ENCODE measurements at regions not wholly inside any gene's neighbourhood (a gene's known extent, or its start where the extent isn't known, plus 50 kb on each side); places are given as distances from the start of the nearest gene placed in this dataset.

DNA sequence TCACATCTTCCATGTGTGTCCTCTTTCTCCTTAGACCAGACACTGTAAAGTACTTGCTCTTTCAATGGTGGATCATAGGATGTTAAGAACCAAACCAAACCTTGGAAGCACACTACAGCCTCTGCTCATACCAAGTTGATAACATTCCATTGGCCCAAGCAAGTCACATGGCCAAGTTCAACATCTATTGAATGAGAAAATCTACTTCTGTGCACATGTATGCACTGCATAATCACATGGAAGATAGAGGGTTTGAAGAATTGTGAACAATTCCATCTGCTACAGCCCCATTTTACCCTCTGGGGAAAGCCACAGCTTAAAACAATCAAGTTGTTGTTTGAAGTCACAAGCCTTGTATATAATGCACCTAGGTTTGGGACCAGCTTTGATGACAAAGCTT lies 68.2 kb downstream of the MFAP3 start:
- ATAC-seq (no peak), DNase-seq (no peak)
- H3K27me3 Mint-ChIP-seq (ENCODE audit: low read depth) = peaks cover 11% of the 10 kb centered on the region
- no peaks in the 10 kb centered on the region for H3K9me3 Mint-ChIP-seq (ENCODE audit: insufficient read depth)
- ChIA-PET POLR2A (no interaction called here), CTCF (no interaction called here)
- no peak overlapping the region for H3K4me3 Mint-ChIP-seq
- H3K27ac Mint-ChIP-seq = no peak overlapping the region
- H3K4me1 Mint-ChIP-seq (ENCODE audit: low read depth) = peaks cover 5% of the 10 kb centered on the region
- no peaks in the 10 kb centered on the region for H3K36me3 Mint-ChIP-seq (ENCODE audit: low read depth)

DNA sequence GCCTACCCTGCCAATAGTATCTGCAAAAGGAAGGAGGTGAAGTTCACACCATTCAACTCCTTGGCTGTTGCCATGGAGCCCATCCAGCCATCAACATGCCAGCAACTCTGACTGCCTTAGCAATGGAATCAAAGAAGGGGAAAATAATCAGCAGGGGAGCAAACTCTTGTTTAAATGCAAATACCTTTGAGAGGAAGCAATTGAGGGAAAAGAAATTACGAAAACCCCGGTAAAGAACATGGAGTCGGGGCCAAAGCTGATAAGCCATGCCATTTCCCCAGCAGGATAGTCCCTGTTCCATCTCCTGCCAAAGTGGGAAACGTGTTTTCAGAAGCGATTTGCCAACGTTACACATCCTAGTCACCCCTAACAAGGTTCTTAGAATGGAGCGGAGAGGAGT lies 69.0 kb downstream of the MFAP3 start:
- no peak overlapping the region for H3K27ac Mint-ChIP-seq
- H3K36me3 Mint-ChIP-seq (ENCODE audit: low read depth) = no peaks in the 10 kb centered on the region
- no peak overlapping the region for H3K4me3 Mint-ChIP-seq
- ChIA-PET CTCF (no interaction called here), POLR2A (no interaction called here)
- ATAC-seq (no peak), DNase-seq (no peak)
- peaks cover 11% of the 10 kb centered on the region for H3K27me3 Mint-ChIP-seq (ENCODE audit: low read depth)
- no peaks in the 10 kb centered on the region for H3K9me3 Mint-ChIP-seq (ENCODE audit: insufficient read depth)
- H3K4me1 Mint-ChIP-seq (ENCODE audit: low read depth) = peaks cover 5% of the 10 kb centered on the region

DNA sequence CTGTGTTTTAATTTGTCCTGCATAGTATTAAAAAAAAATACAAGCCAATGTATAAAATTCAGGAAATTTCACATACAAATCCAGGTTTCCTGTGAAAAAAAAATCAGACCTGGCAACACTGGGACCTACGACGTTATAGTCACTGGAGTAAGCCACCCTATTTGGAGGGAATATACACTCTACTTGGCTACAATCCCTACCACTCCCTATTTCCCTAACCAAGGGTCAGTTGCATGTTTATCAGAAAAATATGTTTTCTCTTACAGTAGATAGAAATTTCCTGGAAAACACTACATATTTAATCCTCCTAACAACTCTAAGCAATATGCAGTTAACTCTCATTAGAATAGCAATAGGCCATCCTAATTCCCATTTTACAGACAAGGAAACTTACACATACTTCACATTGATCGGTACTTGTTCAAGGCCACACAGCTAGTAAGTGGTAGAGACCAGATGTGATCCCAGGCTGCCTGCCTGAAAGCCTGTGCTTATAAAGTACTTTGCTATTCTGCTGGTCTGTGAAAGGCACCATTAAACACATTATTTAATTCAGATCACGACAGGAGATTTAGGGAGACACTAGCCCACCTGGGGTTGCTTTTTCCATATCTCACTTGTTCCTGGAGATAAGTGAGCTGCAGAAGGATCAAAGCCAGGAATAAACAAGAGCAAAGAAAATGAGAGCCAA lies 70.8 kb downstream of the MFAP3 start:
- no peak overlapping the region for H3K4me3 Mint-ChIP-seq
- no peak for DNase-seq
- H3K36me3 Mint-ChIP-seq (ENCODE audit: low read depth) = no peaks in the 10 kb centered on the region
- POLR2A ChIA-PET = no interaction called here
- peaks cover 11% of the 10 kb centered on the region for H3K27me3 Mint-ChIP-seq (ENCODE audit: low read depth)
- CTCF ChIA-PET = interaction anchor here (1.6 kb wide), 2 partner anchors 37 to 71 kb away, joined by 6 to 8 read pairs; no protein-coding TSS in a partner anchor
- no peak for ATAC-seq
- H3K27ac Mint-ChIP-seq = no peak overlapping the region
- H3K4me1 Mint-ChIP-seq (ENCODE audit: low read depth) = peaks cover 5% of the 10 kb centered on the region
- H3K9me3 Mint-ChIP-seq (ENCODE audit: insufficient read depth) = no peaks in the 10 kb centered on the region

DNA sequence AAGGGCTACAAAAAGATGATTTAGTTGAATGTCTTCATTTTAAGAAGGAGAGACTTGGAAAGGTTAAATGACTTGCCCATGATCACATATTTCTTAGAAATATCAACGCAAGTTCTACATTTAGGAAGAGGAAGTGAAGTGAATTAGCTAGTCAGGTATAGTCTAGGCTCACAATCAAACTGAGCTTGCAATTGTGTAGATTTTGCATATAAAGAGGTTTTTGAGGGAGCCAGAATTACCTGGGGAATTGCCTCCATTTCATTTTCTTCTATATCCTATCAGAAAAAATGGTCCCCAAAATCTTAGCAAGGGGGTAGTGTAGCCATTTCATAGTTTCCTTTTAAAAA lies 71.3 kb downstream of the MFAP3 start:
- Mint-ChIP-seq H3K36me3 (ENCODE audit: low read depth) (no peaks in the 10 kb centered on the region), H3K4me1 (ENCODE audit: low read depth) (peaks cover 5% of the 10 kb centered on the region), H3K4me3 (no peak overlapping the region), H3K9me3 (ENCODE audit: insufficient read depth) (no peaks in the 10 kb centered on the region), H3K27me3 (ENCODE audit: low read depth) (peaks cover 11% of the 10 kb centered on the region), H3K27ac (no peak overlapping the region)
- CTCF ChIA-PET = interaction anchor here (1.6 kb wide), 1 partner anchor 70 kb away, joined by 6 read pairs; no protein-coding TSS in a partner anchor
- POLR2A ChIA-PET = no interaction called here
- ATAC-seq (no peak), DNase-seq (no peak)

DNA sequence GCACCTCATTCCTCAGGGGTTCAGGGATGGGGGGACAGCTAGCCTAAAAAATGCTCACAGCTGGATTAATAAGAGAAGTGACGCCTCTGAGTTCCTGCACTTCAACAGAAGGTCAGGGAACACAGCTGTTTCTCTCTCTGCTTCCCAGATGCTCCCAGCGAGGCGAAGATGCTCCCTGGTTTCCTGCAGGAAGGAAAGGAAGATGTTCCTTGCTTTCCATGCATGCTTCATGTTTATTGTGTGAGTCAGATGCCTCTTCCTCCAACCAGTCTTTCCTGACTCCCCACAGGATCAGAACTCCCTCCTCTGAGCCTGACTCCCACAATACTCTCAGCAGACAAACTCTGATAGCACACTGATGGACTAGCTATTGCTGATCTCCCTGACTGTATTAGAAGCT lies 71.9 kb downstream of the MFAP3 start:
- ChIA-PET CTCF (no interaction called here), POLR2A (no interaction called here)
- ATAC-seq = no peak
- no peak for DNase-seq
- no peaks in the 10 kb centered on the region for H3K9me3 Mint-ChIP-seq (ENCODE audit: insufficient read depth)
- H3K27me3 Mint-ChIP-seq (ENCODE audit: low read depth) = peaks cover 10% of the 10 kb centered on the region
- H3K36me3 Mint-ChIP-seq (ENCODE audit: low read depth) = no peaks in the 10 kb centered on the region
- no peak overlapping the region for H3K27ac Mint-ChIP-seq
- H3K4me3 Mint-ChIP-seq = no peak overlapping the region
- H3K4me1 Mint-ChIP-seq (ENCODE audit: low read depth) = peaks cover 5% of the 10 kb centered on the region

DNA sequence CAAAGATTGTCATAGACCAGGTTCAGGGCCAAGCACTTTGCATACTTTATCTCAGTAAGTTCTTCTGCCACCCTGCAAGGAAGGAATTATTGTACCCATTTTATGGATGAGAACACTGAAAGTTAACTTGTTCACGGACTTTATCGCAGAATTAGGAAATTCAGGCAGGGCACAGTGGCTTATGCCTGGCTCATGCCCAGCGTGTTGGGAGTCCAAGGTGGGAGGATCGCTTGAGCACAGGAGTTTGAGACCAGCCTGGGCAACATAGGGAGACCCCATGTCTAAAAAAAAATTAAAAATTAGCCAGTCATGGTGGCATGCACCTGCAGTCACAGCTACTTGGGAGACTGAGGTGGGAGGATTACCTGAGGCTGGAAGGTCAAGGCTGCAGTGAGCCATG lies 72.4 kb downstream of the MFAP3 start:
- ChIA-PET CTCF (interaction anchor here (1.3 kb wide), 1 partner anchor 39 kb away, joined by 3 read pairs; no protein-coding TSS in a partner anchor), POLR2A (no interaction called here)
- DNase-seq = no peak
- Mint-ChIP-seq H3K4me1 (ENCODE audit: low read depth) (peaks cover 5% of the 10 kb centered on the region), H3K27me3 (ENCODE audit: low read depth) (peaks cover 10% of the 10 kb centered on the region), H3K9me3 (ENCODE audit: insufficient read depth) (no peaks in the 10 kb centered on the region), H3K4me3 (no peak overlapping the region), H3K36me3 (ENCODE audit: low read depth) (no peaks in the 10 kb centered on the region), H3K27ac (no peak overlapping the region)
- no peak for ATAC-seq

DNA sequence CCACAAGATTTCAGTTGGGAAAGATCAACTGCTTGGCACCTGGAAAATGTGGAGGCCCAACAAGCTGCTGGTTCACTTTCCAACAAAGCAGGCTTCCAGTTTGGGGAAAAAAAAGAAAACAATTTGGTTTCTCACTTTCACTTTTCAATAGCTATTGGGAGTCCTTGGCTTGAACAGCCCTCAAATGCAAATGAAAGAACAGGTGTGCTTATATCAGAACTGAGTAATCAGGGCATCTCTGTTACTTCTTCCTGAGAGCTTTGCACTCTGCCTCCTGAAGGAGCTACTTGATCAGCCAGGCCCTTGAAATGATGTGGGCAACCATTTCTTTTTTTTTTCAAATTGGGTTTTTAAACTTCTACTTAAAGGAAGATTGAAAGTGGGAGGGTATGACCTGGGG lies 73.5 kb downstream of the MFAP3 start:
- Mint-ChIP-seq H3K27me3 (ENCODE audit: low read depth) (peaks cover 5% of the 10 kb centered on the region), H3K36me3 (ENCODE audit: low read depth) (no peaks in the 10 kb centered on the region), H3K9me3 (ENCODE audit: insufficient read depth) (no peaks in the 10 kb centered on the region), H3K4me3 (no peak overlapping the region), H3K4me1 (ENCODE audit: low read depth) (peaks cover 5% of the 10 kb centered on the region), H3K27ac (no peak overlapping the region)
- ATAC-seq (no peak), DNase-seq (no peak)
- CTCF ChIA-PET = interaction anchor here (1.0 to 1.3 kb wide), 2 partner anchors 12 to 40 kb away, joined by 3 read pairs; no protein-coding TSS in a partner anchor
- POLR2A ChIA-PET = no interaction called here

DNA sequence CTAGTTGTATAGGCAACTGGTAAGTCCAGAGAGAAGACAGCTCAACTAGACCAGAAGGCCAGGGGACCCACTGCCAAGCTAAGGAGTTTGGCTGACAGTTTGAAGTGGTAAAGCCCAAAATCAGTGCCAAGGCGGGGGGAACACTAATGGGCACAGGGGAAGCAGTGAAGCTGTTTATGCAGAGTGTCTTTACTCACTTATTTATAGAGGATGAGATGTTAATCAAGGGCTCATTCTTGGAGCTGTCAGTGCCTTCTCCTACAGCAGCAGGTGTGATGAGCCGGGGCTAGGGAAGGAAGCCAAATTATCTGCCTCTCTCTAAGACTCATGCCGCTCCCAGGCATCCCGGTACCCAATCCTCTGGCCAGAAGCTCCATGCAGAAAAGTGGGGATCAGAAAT lies 75.2 kb upstream of the GALNT10 start:
- H3K4me3 Mint-ChIP-seq = no peak overlapping the region
- ChIA-PET CTCF (no interaction called here), POLR2A (no interaction called here)
- no peak for DNase-seq
- H3K36me3 Mint-ChIP-seq (ENCODE audit: low read depth) = no peaks in the 10 kb centered on the region
- no peak for ATAC-seq
- H3K4me1 Mint-ChIP-seq (ENCODE audit: low read depth) = no peaks in the 10 kb centered on the region
- H3K27me3 Mint-ChIP-seq (ENCODE audit: low read depth) = peaks cover 10% of the 10 kb centered on the region
- no peak overlapping the region for H3K27ac Mint-ChIP-seq
- H3K9me3 Mint-ChIP-seq (ENCODE audit: insufficient read depth) = no peaks in the 10 kb centered on the region

DNA sequence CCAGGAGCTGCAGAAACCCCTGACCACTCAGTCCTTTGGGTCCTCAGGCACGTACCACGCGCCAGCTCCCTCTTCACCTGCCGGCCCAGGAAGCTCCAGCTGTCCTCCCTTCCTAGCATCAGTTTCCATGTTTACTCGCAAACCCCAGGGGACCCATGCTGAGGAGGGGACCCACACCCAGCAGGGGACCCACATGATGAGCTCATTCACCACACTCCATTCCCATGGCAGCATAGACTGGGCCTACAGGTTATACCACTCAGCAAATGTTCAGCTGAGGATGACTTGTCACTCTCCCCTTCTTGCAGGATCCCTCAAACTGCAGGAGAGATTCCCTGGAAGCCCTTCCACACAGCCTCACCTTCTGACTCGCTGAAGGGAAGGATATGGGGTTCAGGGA lies 73.5 kb upstream of the GALNT10 start:
- Mint-ChIP-seq H3K36me3 (ENCODE audit: low read depth) (no peaks in the 10 kb centered on the region), H3K4me3 (no peak overlapping the region), H3K27me3 (ENCODE audit: low read depth) (peaks cover 8% of the 10 kb centered on the region), H3K27ac (no peak overlapping the region), H3K4me1 (ENCODE audit: low read depth) (no peaks in the 10 kb centered on the region), H3K9me3 (ENCODE audit: insufficient read depth) (no peaks in the 10 kb centered on the region)
- DNase-seq (no peak), ATAC-seq (no peak)
- POLR2A ChIA-PET = no interaction called here
- CTCF ChIA-PET = no interaction called here

DNA sequence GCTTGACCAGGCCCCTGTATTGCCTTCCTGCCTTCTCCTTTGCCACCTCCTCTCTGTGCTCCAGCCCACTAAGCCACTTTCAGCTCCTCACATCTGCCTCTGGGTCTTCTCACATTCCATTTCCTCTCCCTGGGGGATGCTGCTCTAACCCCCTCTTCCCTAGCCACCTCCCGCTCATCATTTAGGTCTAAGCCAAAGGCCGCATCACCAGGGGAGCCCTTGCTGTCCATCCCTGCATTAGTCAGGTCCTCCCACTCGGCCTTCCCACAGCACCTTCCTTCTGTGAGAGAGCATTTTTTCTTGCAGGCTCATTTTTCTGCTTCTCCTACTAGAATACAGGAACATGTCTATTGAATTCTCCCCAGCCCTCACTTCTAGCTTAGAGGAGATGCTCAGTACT lies 72.6 kb upstream of the GALNT10 start:
- peaks cover 9% of the 10 kb centered on the region for H3K27me3 Mint-ChIP-seq (ENCODE audit: low read depth)
- ATAC-seq = no peak
- POLR2A ChIA-PET = no interaction called here
- H3K36me3 Mint-ChIP-seq (ENCODE audit: low read depth) = no peaks in the 10 kb centered on the region
- DNase-seq = no peak
- H3K4me1 Mint-ChIP-seq (ENCODE audit: low read depth) = no peaks in the 10 kb centered on the region
- no peak overlapping the region for H3K4me3 Mint-ChIP-seq
- no peaks in the 10 kb centered on the region for H3K9me3 Mint-ChIP-seq (ENCODE audit: insufficient read depth)
- H3K27ac Mint-ChIP-seq = no peak overlapping the region
- CTCF ChIA-PET = no interaction called here

DNA sequence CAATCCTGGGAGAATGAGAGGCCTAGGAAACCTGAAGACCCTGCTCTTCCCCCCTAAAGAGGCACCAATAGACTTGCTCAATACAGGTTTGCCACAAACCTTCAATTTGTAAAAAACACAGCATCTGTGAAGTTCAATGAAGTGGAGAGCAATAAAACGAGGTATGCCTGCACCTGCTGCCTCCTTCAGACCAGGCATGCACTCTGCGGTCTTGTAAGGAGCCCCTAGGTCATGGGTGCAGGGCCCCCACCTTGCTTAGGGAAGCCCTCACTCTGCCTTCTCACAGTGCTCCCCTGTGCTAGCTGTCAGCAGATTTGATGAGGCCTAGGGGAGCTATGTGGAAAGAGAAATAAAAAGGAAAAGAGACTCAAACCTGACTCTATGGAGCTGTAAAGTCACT lies 72.1 kb upstream of the GALNT10 start:
- no peak overlapping the region for H3K4me3 Mint-ChIP-seq
- no peaks in the 10 kb centered on the region for H3K36me3 Mint-ChIP-seq (ENCODE audit: low read depth)
- ATAC-seq (no peak), DNase-seq (no peak)
- CTCF ChIA-PET = no interaction called here
- peaks cover 12% of the 10 kb centered on the region for H3K27me3 Mint-ChIP-seq (ENCODE audit: low read depth)
- no peaks in the 10 kb centered on the region for H3K9me3 Mint-ChIP-seq (ENCODE audit: insufficient read depth)
- POLR2A ChIA-PET = no interaction called here
- no peak overlapping the region for H3K27ac Mint-ChIP-seq
- H3K4me1 Mint-ChIP-seq (ENCODE audit: low read depth) = no peaks in the 10 kb centered on the region

DNA sequence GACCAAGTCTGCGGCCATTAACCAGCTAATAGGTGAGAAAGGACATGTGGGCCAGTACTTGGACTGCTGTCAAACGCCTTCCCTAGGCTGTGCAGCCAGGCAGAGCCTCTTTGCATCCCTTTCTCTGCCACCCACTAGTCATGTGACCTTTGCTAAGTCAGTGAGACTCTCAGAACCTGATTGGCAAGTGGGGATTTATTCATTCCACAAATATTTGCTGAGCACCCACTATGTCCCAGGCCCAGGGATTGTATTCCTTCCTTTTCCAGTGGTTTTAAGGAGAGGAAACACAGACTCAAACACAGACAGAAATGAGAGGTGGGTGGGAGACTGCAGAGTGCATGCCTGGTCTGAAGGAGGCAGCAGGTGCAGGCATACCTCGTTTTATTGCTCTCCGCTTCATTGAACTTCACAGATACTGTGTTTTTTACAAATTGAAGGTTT lies 71.6 kb upstream of the GALNT10 start:
- ChIA-PET CTCF (interaction anchor here (1.0 kb wide), 1 partner anchor 47 kb away, joined by 5 read pairs; no protein-coding TSS in a partner anchor), POLR2A (no interaction called here)
- Mint-ChIP-seq H3K4me3 (no peak overlapping the region), H3K27me3 (ENCODE audit: low read depth) (peaks cover 15% of the 10 kb centered on the region), H3K36me3 (ENCODE audit: low read depth) (no peaks in the 10 kb centered on the region), H3K27ac (no peak overlapping the region), H3K4me1 (ENCODE audit: low read depth) (no peaks in the 10 kb centered on the region), H3K9me3 (ENCODE audit: insufficient read depth) (no peaks in the 10 kb centered on the region)
- no peak for DNase-seq
- no peak for ATAC-seq

DNA sequence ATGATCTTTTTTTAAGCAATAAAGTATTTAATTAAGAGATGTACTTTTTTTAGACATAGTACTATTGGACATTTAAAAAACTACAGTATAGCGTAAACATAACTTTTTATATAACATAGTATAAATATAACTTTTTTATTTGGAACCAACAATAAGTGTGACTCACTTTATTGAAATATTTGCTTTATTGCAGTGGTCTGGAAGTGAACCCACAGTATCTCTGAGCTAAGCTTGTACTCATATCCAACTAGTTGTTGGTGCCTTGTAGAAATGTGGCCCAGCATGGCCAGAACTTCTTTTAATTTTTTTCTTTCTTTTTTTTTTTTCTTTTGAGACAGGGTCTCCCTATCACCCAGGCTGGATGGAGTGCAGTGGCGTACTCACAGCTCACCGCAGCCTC lies 61.5 kb upstream of the GALNT10 start:
- Mint-ChIP-seq H3K4me3 (no peak overlapping the region), H3K4me1 (ENCODE audit: low read depth) (no peaks in the 10 kb centered on the region), H3K36me3 (ENCODE audit: low read depth) (no peaks in the 10 kb centered on the region), H3K9me3 (ENCODE audit: insufficient read depth) (peaks cover 7% of the 10 kb centered on the region), H3K27ac (no peak overlapping the region), H3K27me3 (ENCODE audit: low read depth) (peaks cover 37% of the 10 kb centered on the region)
- no peak for ATAC-seq
- DNase-seq = no peak
- ChIA-PET POLR2A (no interaction called here), CTCF (no interaction called here)
